G401.6 (cell line): ENCODE measurements at regions not wholly inside any gene's neighbourhood (a gene's known extent, or its start where the extent isn't known, plus 50 kb on each side); places are given as distances from the start of the nearest gene placed in this dataset.
"Not testable (repeated sequence)": the region's sequence is repeated elsewhere in the genome, so short reads cannot be mapped to it uniquely, and the experiment has no call there.

Experiments
- FAIRE-seq: peaks from 2 replicates; lab custom pipeline; 2012; peaks lifted over from hg19 to GRCh38; lab: Jason Lieb, UNC

DNA sequence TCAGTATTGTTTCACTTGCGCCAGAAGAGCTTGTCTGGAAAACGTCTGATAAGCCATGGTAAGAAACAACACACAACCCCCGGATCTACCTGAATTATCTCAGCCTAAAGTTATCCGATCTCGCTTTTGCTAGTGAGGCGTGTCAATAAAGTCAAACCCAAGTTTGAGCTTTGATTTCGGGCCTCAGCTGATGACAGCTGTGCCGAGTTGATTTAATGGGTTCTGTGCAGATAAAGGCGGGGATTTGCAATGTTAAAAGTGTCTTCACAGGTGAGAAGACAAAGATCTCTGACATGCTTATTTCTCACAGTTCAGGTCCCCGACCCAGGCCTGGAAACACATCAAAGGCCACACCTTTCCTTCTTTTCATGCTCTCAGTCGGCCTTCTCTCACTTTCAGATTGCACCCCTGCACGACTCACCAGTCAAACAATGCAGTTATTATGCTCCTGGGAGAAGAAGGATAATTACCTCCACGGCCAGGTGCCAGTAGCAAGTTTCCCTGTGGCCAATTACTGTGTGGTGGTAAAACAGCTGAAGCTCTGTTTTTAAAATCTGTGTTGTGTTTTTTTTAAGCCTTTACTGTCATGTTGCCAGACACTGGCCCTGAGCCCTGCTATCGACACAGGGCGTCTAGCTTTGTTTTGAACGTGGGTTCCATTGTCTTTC lies 245.3 kb upstream of the RUNX1 start:
- no peak for FAIRE-seq

GRCh38 chr21:35291973-35292627 lies 243.0 kb upstream of the RUNX1 start:
- FAIRE-seq: no peak

GRCh38 chr21:35291034-35291433 lies 241.9 kb upstream of the RUNX1 start:
- no peak for FAIRE-seq

GRCh38 chr21:35288238-35288637 lies 239.1 kb upstream of the RUNX1 start:
- FAIRE-seq: no peak

- FAIRE-seq: no peak
Measured at GRCh38 chr21:35284199-35284598, 235.1 kb upstream of the RUNX1 start.

DNA sequence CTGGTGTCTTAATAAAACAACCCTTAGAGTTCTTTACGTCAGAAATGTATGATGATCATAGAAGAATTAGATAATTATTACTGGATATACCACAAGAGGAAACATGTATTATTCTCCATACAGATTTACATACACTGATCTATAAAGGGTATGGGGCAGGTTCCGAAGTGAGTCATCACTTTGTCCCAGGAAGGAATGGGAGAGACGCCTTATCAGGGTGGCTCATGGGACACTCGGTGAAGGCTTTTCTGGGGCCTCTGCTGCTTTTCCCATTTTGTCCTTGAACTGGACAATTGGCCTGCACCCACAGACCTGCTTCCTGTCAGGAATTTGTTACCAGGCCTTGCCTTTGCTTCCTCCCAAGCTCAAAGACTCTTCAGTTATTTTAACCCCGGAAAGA lies 233.8 kb upstream of the RUNX1 start:
- FAIRE-seq: no peak

- FAIRE-seq: no peak
Measured at GRCh38 chr21:35281956-35282355, 232.9 kb upstream of the RUNX1 start.

- no peak for FAIRE-seq
Measured at GRCh38 chr21:35280231-35280630, 231.1 kb upstream of the RUNX1 start.

- FAIRE-seq: no peak
Measured at GRCh38 chr21:35275776-35276175, 226.7 kb upstream of the RUNX1 start.

DNA sequence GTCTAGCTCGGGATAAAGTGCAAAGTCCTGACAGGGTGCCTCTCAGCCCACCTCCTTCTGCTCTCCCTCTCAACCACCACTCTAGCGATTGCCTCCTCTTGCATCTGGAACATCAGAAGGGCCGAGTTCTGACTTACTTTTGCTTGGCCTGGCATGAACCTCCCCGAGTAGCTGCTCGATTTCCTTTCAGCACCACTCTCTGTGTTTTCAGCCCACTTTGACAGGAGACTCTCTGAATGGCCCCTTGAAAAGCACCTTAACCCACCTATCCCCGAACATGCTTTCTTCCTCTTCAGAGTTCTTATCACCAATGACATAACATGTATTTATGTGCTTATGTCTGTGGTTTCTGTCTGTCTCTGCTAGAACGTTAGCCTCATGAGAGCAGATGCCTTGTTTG lies 225.8 kb upstream of the RUNX1 start:
- no peak for FAIRE-seq

DNA sequence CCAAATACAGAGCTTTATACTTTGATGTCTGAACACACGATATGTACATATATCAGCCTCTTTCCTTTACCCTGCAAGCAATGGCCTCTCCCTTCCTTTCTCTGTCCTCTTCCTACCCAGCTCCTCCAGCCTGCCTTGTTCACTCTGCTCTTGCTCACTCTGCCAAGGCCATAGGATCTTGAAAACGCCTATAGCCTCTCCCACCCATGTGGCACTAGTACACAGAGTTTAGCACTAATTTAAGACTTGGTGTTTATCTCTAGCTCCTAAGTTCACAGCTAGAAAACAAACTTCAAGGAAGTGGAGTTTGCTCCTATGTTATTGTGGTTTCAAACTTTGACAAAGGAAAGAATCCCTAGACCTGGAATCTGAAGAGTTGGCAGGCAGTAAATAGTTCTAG lies 225.0 kb upstream of the RUNX1 start:
- FAIRE-seq: no peak

- FAIRE-seq: no peak
Measured at GRCh38 chr21:35273333-35273732, 224.2 kb upstream of the RUNX1 start.

DNA sequence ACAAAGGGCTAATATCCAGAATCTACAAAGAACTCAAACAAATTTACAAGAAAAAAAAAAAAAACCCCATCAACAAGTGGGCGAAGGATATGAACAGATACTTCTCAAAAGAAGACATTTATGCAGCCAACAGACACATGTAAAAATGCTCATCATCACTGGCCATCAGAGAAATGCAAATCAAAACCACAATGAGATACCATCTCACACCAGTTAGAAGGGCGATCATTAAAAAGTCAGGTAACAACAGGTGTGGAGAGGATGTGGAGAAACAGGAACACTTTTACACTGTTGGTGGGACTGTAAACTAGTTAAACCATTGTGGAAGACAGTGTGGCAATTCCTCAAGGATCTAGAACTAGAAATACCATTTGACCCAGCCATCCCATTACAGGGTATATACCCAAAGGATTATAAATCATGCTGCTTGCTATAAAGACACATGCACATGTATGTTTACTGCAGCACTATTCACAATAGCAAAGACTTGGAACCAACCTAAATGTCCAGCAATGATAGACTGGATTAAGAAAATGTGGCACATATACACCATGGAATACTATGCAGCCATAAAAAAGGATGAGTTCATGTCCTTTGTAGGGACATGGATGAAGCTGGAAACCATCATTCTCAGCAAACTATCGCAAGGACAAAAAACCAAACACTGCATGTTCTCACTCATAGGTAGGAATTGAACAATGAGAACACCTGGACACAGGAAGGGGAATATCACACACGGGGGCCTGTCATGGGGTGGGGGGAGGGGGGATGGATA lies 222.4 kb upstream of the RUNX1 start:
- not testable (repeated sequence) for FAIRE-seq

GRCh38 chr21:35268817-35269216 lies 219.7 kb upstream of the RUNX1 start:
- FAIRE-seq: no peak

- FAIRE-seq: no peak
Measured at GRCh38 chr21:35268261-35268660, 219.2 kb upstream of the RUNX1 start.

DNA sequence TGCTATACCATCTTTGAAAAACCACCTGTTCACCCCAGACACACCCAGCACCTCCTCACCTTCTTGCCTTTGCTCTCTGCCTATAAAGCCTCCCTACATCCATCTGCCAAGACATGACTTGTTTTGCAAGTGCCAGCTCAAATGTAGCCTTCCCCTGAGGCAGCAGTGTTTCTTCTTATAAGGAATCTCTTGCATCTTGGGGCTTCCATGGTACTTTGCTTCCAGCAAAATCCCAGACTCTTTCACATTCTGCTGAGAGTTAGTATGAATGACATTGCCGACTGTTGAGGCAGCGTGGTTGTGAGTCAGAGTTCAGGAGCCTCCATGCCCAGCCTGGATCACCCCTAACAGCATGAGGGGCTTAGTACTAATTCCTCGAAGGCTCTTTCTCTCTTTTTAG lies 217.4 kb upstream of the RUNX1 start:
- no peak for FAIRE-seq

DNA sequence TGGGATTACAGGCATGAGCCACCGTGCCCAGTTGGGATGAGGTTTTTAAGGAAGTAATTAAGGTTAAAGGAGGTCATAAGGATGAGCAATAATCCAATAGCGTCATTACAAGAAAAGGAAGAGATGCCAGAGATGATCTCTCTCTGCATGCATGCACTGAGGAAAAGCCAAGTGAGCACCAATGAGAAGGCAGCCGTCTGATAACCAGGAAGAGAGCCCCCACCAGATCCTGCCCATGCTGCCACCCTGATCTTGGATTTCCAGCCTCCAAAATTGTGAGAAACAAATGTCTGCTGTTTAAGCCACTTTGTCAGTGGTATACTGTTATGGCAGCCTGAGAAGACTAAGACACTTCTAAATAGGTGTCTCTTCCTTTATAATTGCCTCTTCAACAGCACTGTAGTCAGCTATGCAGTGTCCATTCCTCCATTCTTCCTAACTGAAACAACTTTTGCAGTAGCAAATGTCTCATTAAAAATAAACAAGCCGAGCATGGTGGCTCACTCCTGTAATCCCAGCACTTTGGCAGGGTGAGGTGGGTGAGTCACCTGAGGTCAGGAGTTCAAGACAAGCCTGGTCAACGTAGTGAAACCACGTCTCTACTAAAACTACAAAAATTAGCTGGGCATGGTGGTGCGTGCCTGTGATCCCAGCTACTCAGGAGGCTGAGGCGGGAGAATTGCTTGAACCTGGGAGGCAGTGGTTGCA lies 216.2 kb upstream of the RUNX1 start:
- no peak for FAIRE-seq

DNA sequence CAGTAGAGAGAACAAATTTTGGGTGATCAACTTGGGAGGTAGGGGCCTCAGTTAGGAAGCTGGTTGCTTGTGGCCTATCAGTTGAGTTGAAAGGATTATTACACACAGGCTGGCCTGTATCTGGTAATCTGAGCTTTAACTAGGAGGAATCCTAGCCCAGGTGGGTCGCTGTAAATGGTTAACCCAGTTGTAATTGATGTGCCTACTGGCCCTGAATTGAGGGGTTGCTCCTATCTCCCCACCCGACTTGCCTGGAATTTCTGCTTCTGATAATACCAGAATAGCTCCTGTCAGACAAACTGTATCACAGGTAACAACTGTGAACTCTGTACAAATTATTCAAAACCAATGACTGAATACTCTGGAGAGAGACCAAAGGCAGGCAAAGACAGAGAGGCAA lies 210.4 kb upstream of the RUNX1 start:
- no peak for FAIRE-seq

DNA sequence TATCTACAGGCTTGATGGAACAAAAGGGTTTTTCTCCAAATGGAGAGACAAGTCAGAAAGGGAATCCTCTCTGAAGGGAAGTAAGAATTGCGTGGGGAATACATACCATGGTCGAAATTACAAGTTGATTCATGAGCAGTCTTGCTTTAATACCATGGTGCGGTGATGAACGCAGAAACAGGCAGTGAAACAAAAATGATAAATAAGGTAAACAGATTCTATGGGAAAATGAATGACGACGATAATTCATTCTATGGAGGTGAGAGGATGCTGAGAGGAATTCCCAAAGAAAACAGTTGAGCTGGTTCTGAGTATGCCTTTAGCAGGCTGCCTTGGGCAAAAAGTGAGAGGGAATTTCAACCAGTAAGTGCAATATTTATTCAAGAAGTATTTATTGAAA lies 209.4 kb upstream of the RUNX1 start:
- FAIRE-seq: no peak

DNA sequence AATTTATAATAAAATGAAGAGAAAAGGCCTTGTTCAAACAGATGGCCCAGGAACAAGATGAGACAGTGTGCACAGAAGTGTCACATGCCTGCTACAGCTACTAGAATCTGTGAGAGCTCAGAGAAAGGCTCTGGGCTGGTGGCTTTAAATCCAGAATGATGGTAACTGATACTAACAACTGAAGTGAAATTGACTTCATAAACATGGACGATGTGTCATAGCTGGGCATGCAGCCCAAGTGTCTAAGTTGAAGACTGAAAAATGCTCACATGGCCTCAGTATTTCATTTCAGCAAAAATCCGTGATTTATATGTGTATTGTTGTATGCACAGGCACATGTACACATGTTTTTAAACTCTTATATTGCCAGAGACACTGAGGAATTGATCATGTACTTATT lies 208.3 kb upstream of the RUNX1 start:
- no peak for FAIRE-seq

GRCh38 chr21:35256468-35256988 lies 207.4 kb upstream of the RUNX1 start:
- no peak for FAIRE-seq

GRCh38 chr21:35254765-35255138 lies 205.7 kb upstream of the RUNX1 start:
- no peak for FAIRE-seq
